Stimulated activated CD8-positive, alpha-beta memory T cell treated with anti-CD3 and anti-CD28 coated beads, Interleukin-15, amount 100 ng/mL, for 24 hours (primary cell): ENCODE measurements at regions not wholly inside any gene's neighbourhood (a gene's known extent, or its start where the extent isn't known, plus 50 kb on each side); places are given as distances from the start of the nearest gene placed in this dataset.

ENCODE experiments used
- DNase-seq: peaks from one replicate; pipeline ENCODE4 v3.0.0-alpha.2; 2020; ENCODE audit warnings: low read depth

DNA sequence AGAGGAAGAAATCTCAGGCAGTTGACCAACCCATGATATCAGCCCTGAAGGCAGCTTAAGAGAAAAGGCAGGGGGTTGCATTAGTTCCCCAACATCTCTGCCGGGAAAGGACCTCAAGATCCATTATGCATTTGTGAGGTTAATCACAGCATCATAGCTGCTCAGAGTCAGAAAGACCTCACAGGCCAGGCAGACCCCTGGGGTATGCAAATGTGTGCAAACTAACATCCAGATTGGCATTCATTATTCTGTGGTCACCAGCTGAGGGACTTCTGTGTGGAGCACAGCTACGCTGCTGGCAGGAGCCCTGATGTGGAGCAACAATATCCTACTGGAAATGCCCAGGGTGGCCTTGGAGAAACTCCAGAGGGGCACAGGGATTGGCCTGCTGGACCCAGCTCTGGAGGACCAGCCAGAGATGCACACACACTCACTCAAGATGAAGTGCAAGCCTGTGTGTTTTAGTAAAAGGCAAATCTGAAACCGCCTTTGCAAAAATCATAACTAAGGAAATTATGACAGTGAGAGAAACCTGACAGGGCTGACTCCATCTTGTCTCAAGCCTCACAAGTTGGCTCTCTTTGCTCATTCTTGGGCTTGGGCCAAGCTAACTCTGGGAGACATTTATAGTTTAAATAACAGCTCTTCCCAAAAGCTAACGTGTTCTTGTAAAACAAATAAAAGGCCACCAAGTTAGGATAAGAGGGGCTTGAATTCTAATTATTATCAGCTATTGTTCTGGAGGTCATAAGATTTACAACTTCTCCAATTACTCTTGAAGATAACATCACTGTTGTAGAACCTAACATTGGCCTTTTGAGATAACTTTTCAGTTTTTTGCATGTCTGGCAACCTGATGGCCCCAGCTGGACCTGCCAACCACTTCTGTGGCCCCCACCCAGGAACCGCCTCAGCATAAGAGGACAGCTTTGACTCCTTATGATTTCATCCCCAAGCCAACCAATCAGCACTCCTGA, 257.1 kb downstream of the UACA start:
- DNase-seq = no peak

DNA sequence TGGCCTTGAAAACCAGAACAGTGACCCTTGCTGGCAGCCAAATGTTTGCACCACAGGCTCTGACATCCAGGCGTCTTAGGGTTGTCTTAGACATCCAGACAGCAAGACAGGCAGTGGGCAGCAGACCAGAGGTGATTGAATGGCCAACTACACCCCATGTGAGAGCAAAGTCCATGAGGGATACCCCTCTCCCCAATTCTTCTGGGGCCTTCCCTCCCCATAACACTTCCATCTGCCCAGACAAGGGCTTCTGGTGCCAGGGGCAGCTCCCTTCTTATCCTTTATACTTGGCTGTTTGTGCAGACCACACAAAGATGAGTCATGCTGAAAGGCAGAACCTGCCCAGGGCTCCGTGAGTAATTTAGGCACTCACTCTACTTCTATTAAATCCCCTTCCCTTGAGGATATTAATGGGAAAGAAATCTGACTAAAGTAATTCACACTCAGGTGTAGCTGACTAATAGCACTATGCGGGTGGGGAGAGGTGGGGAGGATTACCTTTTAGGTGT, 257.9 kb downstream of the UACA start:
- DNase-seq = no peak

- no peak for DNase-seq
Measured at GRCh38 chr15:70504988-70505387, 258.4 kb downstream of the UACA start.

- no peak for DNase-seq
Measured at GRCh38 chr15:70504299-70504951, 258.9 kb downstream of the UACA start.

- no peak for DNase-seq
Measured at GRCh38 chr15:70503798-70504298, 259.5 kb downstream of the UACA start.

DNA sequence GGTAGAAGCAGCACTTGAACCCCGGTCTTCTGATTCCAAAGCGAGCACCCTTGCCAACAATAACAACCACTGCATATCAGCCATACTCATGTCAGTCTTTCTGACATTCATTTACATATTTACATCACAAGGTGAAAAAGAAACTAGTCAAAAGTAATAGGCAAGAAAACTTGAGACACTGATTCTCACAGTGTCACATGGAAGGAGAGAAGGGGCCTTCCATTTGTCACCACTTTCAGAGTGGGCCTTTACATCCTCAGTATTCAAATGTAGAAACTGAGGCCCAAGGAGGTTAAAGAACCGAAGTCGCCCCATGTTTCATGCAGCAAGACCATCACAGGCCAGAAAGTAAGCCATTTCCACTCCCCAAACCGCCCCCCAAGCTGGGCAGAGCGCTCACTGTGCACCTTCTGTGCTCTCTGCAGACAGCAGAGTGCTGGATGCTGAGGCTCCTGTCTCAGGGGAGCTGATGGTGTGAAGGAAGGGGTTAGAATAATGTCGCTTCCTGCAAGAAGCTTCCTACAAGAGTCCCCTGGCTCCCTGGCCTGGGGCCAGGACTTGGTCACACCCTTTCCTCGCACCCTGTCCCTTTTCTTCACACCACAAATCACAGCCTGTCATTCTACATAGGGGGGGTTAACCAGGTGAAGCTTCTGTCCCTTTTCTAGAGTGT, 260.1 kb downstream of the UACA start:
- no peak for DNase-seq

GRCh38 chr15:70502529-70502928, 260.8 kb downstream of the UACA start:
- DNase-seq = no peak

GRCh38 chr15:70501849-70502248, 261.5 kb downstream of the UACA start:
- DNase-seq = no peak

- DNase-seq = no peak
Measured at GRCh38 chr15:70501121-70501727, 262.1 kb downstream of the UACA start.

- no peak for DNase-seq
Measured at GRCh38 chr15:70499791-70500190, 263.6 kb downstream of the UACA start.

- DNase-seq = no peak
Measured at GRCh38 chr15:70498096-70498626, 265.2 kb downstream of the UACA start.

- DNase-seq = no peak
Measured at GRCh38 chr15:70497661-70498060, 265.7 kb downstream of the UACA start.

- DNase-seq = no peak
Measured at GRCh38 chr15:70495991-70496599, 267.3 kb downstream of the UACA start.

DNA sequence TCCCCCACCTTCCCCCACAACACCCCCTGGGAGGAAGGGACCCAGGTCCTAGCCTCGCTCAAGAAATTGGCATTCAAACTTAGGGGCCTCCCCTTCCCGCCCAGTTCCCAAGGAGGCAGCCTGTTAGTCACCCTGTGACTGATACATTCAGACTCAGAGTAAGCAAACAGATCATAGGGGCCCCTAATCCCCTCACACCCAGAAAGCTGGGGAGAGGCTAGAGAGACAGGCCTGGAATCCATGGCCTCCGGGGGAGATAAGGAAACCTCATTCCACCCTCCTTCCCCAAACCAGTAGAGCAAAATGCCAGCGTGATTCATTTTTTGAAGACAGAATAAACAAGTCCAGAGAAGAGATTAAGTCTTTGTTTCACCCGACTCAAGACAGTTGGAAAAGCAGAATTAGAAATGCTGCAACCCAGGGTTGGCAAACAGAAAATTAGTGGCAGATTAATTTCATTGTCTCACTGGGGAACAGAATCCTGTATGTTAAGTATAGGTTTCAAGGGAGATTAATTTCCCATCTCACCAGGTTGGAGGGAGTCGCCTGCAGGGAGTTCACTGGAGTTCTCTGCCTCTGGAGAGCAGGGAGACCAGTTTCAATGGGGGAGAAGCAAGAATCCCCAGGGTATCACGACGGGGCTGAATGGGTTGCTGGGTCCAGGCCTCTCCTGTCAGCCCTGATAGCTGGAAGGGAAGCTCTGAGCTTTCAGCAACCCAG, 268.3 kb downstream of the UACA start:
- no peak for DNase-seq

DNA sequence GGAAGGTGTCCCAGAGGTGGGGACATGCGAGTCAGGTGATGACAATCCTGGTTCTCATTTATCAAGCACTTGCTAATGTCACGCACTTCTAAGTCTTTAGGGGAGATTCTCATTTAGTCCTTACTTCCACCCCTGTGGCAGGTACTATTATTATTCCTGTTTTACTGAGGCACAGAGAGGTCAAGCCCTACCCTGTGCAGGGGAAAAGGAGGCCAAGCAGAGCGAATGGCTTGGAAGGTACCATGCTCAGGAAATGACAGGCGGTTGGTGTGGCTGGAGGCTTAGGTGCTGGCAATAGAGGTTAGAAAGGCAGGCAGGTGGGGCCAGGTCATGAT, 268.9 kb downstream of the UACA start:
- DNase-seq = no peak

DNA sequence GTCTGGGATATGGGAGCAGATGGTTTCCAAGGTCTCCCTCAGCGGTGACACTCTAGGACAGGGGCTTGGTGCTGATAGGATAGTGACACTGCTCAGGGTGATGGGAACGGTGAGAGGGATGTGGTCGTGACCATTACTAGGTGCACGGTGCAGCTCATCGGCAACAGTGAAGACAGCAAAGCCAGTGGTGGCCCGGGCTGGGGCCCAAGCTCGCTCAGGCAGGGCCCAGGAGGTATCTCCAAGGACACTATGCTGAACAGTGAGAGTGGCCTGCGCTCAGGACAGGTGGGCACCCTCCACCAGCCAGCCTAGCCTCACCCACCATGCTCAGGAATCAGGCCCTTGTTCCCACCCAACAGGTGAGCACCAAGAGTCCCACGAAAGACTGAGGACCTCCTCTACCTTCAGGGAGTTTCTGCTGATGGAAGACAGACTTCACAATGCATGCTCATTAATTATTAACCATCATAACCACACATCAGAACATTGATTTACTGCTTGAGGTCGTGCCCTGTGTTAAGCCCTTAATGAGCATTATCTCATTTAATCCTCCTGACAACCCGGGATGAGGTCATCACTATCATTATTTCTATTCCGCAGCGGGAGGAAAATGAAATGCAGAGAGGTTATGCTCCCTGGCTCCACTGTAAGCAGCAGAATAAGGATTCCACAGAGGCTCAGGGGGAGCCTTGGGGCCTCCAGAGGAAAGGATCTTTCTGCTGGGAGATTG, 269.4 kb downstream of the UACA start:
- DNase-seq = no peak

- no peak for DNase-seq
Measured at GRCh38 chr15:70493376-70493775, 270.0 kb downstream of the UACA start.

DNA sequence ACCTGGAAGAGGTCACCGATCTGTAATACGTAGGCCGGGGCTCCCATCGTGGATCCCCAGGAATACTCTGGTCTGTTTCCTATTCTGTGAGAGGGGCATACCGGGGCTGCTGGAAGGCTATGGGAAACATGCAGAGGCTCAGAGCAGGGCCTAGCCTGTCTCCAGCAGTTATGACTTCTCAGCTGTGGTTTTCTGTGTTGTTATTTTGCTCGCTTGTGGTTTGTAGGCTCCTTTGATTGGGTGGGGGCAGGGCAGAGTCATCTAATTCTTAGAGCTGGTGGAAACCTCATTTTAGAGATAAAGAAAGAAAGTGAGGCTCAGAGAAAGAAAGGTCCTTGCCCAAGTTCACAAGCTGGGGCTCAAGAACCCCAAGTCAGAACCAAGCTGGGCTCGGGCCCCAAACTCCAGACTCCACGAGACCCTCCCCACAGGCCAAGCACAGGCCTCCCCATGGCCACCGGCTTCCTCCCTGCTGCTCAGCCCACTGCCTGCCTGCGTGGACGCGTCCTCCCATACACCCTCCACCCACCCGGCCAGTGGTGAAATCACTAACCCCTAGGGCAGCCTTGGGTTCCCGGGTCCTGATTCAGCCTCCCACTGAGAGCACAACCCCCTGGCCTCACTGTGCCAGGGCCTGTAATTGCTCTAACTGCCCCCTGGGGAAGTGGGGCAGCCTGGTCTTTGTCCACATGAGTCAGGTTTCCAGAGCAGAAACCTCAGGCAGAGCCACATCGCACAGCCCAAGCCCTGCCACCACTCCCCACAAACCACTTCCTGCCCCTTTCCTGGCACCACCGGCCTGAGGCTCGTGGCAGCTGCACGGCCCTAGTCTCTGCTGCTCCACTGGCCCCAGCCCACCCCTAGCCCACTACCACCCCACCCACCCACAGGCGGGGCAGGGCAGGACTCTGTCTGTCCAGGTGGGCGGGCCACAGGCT, 270.8 kb downstream of the UACA start:
- DNase-seq = no peak

GRCh38 chr15:70491641-70492040, 271.7 kb downstream of the UACA start:
- DNase-seq = no peak
